ENCODE measurements at regions not wholly inside any gene's neighbourhood (a gene's known extent, or its start where the extent isn't known, plus 50 kb on each side); places are given as distances from the start of the nearest gene placed in this dataset.

GRCh38 chr2:104537116-104537515, 316.8 kb upstream of the POU3F3 start:
- H3K4me3 ChIP-seq: no peak overlapping the region
- no peak for DNase-seq
- 68 to 74% methylated on average over 5 of the region's 5 CpGs for WGBS, 2 donors
- intact Hi-C loops (cut with DNase I): no loop called here
- H3K9me3 ChIP-seq: no peaks in the 10 kb centered on the region
- H3K4me1 ChIP-seq: no peaks in the 10 kb centered on the region
- H3K27ac ChIP-seq: no peak overlapping the region
- TF ChIP-seq EP300 (IDR thresholded peaks at IDR 0.05) (no peak), POLR2AphosphoS5 (IDR thresholded peaks at IDR 0.05) (no peak), CTCF (IDR thresholded peaks at IDR 0.05) (no peak), POLR2A (IDR thresholded peaks at IDR 0.05) (no peak)
- H3K36me3 ChIP-seq: no peaks in the 10 kb centered on the region
- no peaks in the 10 kb centered on the region for H3K27me3 ChIP-seq

- Histone ChIP-seq H3K4me3 (no peak overlapping the region), H3K36me3 (no peaks in the 10 kb centered on the region), H3K4me1 (no peaks in the 10 kb centered on the region), H3K27me3 (no peaks in the 10 kb centered on the region), H3K27ac (no peak overlapping the region), H3K9me3 (no peaks in the 10 kb centered on the region)
- 13 to 44% methylated on average over 7 of the region's 7 CpGs for WGBS, 2 donors
- intact Hi-C loops (cut with DNase I): no loop called here
- no peak for DNase-seq
- TF ChIP-seq POLR2AphosphoS5 (IDR thresholded peaks at IDR 0.05) (no peak), POLR2A (IDR thresholded peaks at IDR 0.05) (no peak), CTCF (IDR thresholded peaks at IDR 0.05) (no peak), EP300 (IDR thresholded peaks at IDR 0.05) (no peak)
Observed at GRCh38 chr2:104538077-104538476, 315.8 kb upstream of the POU3F3 start.

GRCh38 chr2:104539649-104540048, 314.3 kb upstream of the POU3F3 start:
- TF ChIP-seq EP300 (IDR thresholded peaks at IDR 0.05) (no peak), CTCF (IDR thresholded peaks at IDR 0.05) (no peak), POLR2A (IDR thresholded peaks at IDR 0.05) (no peak), POLR2AphosphoS5 (IDR thresholded peaks at IDR 0.05) (no peak)
- intact Hi-C loops (cut with DNase I): no loop called here

GRCh38 chr2:104545055-104545454, 308.9 kb upstream of the POU3F3 start:
- Histone ChIP-seq H3K4me3 (no peak overlapping the region), H3K36me3 (no peaks in the 10 kb centered on the region), H3K27me3 (no peaks in the 10 kb centered on the region), H3K9me3 (no peaks in the 10 kb centered on the region), H3K27ac (no peak overlapping the region), H3K4me1 (no peaks in the 10 kb centered on the region)
- 87 to 90% methylated on average over 6 of the region's 6 CpGs for WGBS, 2 donors
- no peak for DNase-seq
- TF ChIP-seq POLR2A (IDR thresholded peaks at IDR 0.05) (no peak), EP300 (IDR thresholded peaks at IDR 0.05) (no peak), CTCF (IDR thresholded peaks at IDR 0.05) (no peak), POLR2AphosphoS5 (IDR thresholded peaks at IDR 0.05) (no peak)
- intact Hi-C loops (cut with DNase I): no loop called here

More at GRCh38 chr2:104539649-104540048, 314.3 kb upstream of the POU3F3 start:
- H3K4me1 ChIP-seq: no peaks in the 10 kb centered on the region
- H3K36me3 ChIP-seq: no peaks in the 10 kb centered on the region
- 42 to 54% methylated on average over 4 of the region's 4 CpGs for WGBS, 2 donors
- no peak for DNase-seq
- H3K27ac ChIP-seq: no peak overlapping the region
- no peaks in the 10 kb centered on the region for H3K9me3 ChIP-seq
- H3K4me3 ChIP-seq: no peak overlapping the region
- H3K27me3 ChIP-seq: no peaks in the 10 kb centered on the region

- TF ChIP-seq CTCF (IDR thresholded peaks at IDR 0.05) (no peak), POLR2A (IDR thresholded peaks at IDR 0.05) (no peak), POLR2AphosphoS5 (IDR thresholded peaks at IDR 0.05) (no peak), EP300 (IDR thresholded peaks at IDR 0.05) (no peak)
- Histone ChIP-seq H3K4me3 (no peak overlapping the region), H3K36me3 (no peaks in the 10 kb centered on the region), H3K9me3 (no peaks in the 10 kb centered on the region), H3K27ac (no peak overlapping the region), H3K27me3 (no peaks in the 10 kb centered on the region), H3K4me1 (no peaks in the 10 kb centered on the region)
- intact Hi-C loops (cut with DNase I): no loop called here
- DNase-seq: no peak
- WGBS, 2 donors: 81 to 88% methylated on average over 1 of the region's 1 CpG
Observed at GRCh38 chr2:104546537-104546936, 307.4 kb upstream of the POU3F3 start.
